Thymus (tissue), 11 donors: ENCODE measurements at regions not wholly inside any gene's neighbourhood (a gene's known extent, or its start where the extent isn't known, plus 50 kb on each side); places are given as distances from the start of the nearest gene placed in this dataset.
"Not testable (repeated sequence)": the region's sequence is repeated elsewhere in the genome, so short reads cannot be mapped to it uniquely, and the experiment has no call there.

Experiments used
- DNase-seq, 9 donors: peaks; one replicate each; pipeline ENCODE4 v3.0.0-alpha.2; 2013; ENCODE audit warnings: low spot score in 9 of 9, low read depth in 6 of 9, missing footprints in 1 of 9
- H3K27ac ChIP-seq, 2 donors: one replicate each; pipeline ENCODE4 v1.5.1; 2013; ENCODE audit warnings: control low read depth in 1 of 2, low read depth in 1 of 2, low read length in 1 of 2, mild to moderate bottlenecking in 1 of 2, moderate library complexity in 1 of 2
- H3K27me3 ChIP-seq, 2 donors: one replicate each; pipeline ENCODE4 v1.5.1; 2013; ENCODE audit warnings: low read length in 1 of 2; ENCODE audit not compliant: control insufficient read depth in 2 of 2, insufficient read depth in 1 of 2
- H3K36me3 ChIP-seq, 2 donors: one replicate each; pipeline ENCODE4 v1.5.1; 2013; ENCODE audit warnings: low read length in 1 of 2, mild to moderate bottlenecking in 1 of 2, moderate library complexity in 1 of 2; ENCODE audit not compliant: control insufficient read depth in 2 of 2, insufficient read depth in 2 of 2
- H3K4me1 ChIP-seq, 2 donors: one replicate each; pipeline ENCODE4 v1.5.1; 2013; ENCODE audit warnings: low read length in 2 of 2; ENCODE audit not compliant: control insufficient read depth in 2 of 2, insufficient read depth in 2 of 2
- H3K4me3 ChIP-seq, 2 donors: one replicate each; pipeline ENCODE4 v1.5.1; 2013; ENCODE audit warnings: low read length in 2 of 2, control low read depth in 1 of 2, mild to moderate bottlenecking in 1 of 2
- H3K9me3 ChIP-seq, 2 donors: one replicate each; pipeline ENCODE4 v1.5.1; 2013; ENCODE audit warnings: low read length in 1 of 2, mild to moderate bottlenecking in 1 of 2; ENCODE audit not compliant: control insufficient read depth in 2 of 2, insufficient read depth in 1 of 2
- WGBS: extraction: QIAGEN DNeasy Blood & Tissue Kit; methylation state at CpG from one replicate; pipeline ENCODE4 v1.1.7; 2013; 5-methylcytosine and 5-hydroxymethylcytosine counted together
- donor health status: healthy.

DNA sequence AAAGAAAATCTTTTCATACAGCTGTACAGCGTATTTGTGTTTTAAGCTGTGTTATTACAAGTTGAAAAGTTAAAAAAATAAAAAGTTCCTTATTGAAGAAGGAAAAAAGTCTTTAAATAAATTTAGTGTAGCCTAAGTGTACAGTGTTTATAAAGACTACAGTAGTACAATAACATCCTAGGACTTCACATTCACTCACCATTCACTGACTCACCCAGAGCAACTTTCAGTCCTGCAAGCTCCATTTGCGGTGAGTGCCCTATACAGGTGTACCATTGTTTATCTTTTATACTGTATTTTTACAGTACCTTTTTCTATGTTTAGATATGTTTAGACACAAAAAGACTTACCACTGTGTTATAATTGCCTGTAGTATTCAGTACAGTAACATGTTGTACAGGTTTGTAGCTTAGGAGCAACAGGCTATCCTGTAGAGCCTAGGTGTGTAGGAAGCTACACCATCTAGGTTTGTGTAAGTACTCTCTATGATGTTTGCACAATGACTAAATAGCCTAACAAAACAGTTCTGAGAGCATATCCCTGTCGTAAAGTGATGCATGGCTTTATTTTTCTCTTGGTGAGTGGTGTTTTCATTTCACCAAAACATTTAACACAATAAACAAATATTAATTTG, 275.2 kb downstream of the DACT1 start:
- Histone ChIP-seq H3K4me3 (no peak overlapping the region), H3K36me3 (no peaks in the 10 kb centered on the region), H3K27me3 (no peaks in the 10 kb centered on the region), H3K27ac (no peak overlapping the region), H3K4me1 (no peaks in the 10 kb centered on the region), H3K9me3 (no peaks in the 10 kb centered on the region)
- no peak for DNase-seq
- WGBS: 96% methylated on average over 3 of the region's 3 CpGs

DNA sequence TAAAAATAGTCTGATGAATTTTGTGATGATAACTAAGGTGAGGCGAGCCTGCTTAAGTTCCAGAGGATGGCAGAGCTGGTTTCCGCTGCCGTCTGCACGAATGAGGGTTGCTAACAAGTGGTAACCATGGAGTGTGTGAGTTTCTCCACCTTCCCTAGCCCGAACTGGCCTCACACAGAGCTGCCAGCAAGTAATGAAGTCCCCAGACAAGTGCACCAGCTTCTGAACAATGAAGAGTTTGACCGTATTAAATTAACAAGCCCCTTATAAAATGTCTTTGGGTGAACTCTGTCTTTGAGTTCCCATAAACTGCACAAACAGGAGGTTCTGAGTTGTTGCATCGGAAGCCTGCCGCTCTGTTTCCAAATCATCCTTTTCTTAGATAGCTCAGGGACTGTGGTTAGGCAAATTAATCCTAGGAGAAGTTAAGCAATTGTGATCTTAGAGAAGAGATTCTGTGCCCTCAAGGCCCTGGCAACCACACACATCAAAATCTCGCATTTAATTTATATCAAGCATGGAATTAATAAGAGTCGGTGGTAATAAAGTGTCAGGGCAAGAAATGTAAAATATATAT, 274.1 kb upstream of the DAAM1 start:
- 93% methylated on average over 10 of the region's 10 CpGs for WGBS
- DNase-seq: no peak
- H3K36me3 ChIP-seq: no peaks in the 10 kb centered on the region
- H3K27ac ChIP-seq: no peak overlapping the region
- no peaks in the 10 kb centered on the region for H3K4me1 ChIP-seq
- no peak overlapping the region for H3K4me3 ChIP-seq
- H3K27me3 ChIP-seq: no peaks in the 10 kb centered on the region
- no peaks in the 10 kb centered on the region for H3K9me3 ChIP-seq

DNA sequence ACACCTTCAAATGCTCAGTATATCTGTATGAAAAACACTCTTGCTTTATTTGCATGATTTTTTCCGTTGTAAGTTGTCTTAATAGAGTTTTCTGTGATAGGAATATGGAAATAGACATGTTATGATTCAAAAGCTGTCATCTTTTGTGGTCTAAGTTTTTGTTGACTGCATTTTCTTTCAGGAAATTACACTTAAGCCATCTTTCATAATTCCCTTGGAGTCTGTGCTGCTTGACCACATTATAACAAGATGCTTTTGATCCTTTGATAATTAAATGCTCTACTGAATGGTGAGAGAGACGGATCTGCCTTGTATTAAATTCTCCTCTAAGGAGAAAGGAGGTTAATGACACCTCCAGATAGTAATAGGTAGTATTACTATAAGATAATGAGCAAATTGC, 272.8 kb upstream of the DAAM1 start:
- H3K27ac ChIP-seq: no peak overlapping the region
- no peaks in the 10 kb centered on the region for H3K27me3 ChIP-seq
- no peak for DNase-seq
- H3K9me3 ChIP-seq: no peaks in the 10 kb centered on the region
- H3K4me3 ChIP-seq: no peak overlapping the region
- H3K36me3 ChIP-seq: no peaks in the 10 kb centered on the region
- 92% methylated on average over 2 of the region's 2 CpGs for WGBS
- no peaks in the 10 kb centered on the region for H3K4me1 ChIP-seq

- H3K27me3 ChIP-seq: no peaks in the 10 kb centered on the region
- no peak overlapping the region for H3K27ac ChIP-seq
- 97% methylated on average over 6 of the region's 6 CpGs for WGBS
- no peak for DNase-seq
- no peak overlapping the region for H3K4me3 ChIP-seq
- H3K9me3 ChIP-seq: no peaks in the 10 kb centered on the region
- no peaks in the 10 kb centered on the region for H3K36me3 ChIP-seq
- no peaks in the 10 kb centered on the region for H3K4me1 ChIP-seq
Observed at GRCh38 chr14:58918066-58918738, 270.3 kb upstream of the DAAM1 start.

GRCh38 chr14:58919217-58919616, 269.2 kb upstream of the DAAM1 start:
- no peaks in the 10 kb centered on the region for H3K9me3 ChIP-seq
- H3K36me3 ChIP-seq: no peaks in the 10 kb centered on the region
- no peaks in the 10 kb centered on the region for H3K27me3 ChIP-seq
- WGBS: 96% methylated on average over 6 of the region's 6 CpGs
- H3K4me3 ChIP-seq: no peak overlapping the region
- DNase-seq: no peak
- no peak overlapping the region for H3K27ac ChIP-seq
- no peaks in the 10 kb centered on the region for H3K4me1 ChIP-seq

- Histone ChIP-seq H3K27ac (no peak overlapping the region), H3K27me3 (no peaks in the 10 kb centered on the region), H3K9me3 (no peaks in the 10 kb centered on the region), H3K4me1 (no peaks in the 10 kb centered on the region), H3K36me3 (no peaks in the 10 kb centered on the region), H3K4me3 (no peak overlapping the region)
- WGBS: 92% methylated on average over 3 of the region's 3 CpGs
- no peak for DNase-seq
Observed at GRCh38 chr14:58920230-58920629, 268.2 kb upstream of the DAAM1 start.

- H3K4me1 ChIP-seq, H3K9me3 ChIP-seq, H3K4me3 ChIP-seq, H3K27me3 ChIP-seq, H3K36me3 ChIP-seq, DNase-seq, H3K27ac ChIP-seq: not testable (repeated sequence)
- WGBS: 86% methylated on average over 3 of the region's 3 CpGs
Observed at GRCh38 chr14:58922201-58922940, 266.1 kb upstream of the DAAM1 start.

DNA sequence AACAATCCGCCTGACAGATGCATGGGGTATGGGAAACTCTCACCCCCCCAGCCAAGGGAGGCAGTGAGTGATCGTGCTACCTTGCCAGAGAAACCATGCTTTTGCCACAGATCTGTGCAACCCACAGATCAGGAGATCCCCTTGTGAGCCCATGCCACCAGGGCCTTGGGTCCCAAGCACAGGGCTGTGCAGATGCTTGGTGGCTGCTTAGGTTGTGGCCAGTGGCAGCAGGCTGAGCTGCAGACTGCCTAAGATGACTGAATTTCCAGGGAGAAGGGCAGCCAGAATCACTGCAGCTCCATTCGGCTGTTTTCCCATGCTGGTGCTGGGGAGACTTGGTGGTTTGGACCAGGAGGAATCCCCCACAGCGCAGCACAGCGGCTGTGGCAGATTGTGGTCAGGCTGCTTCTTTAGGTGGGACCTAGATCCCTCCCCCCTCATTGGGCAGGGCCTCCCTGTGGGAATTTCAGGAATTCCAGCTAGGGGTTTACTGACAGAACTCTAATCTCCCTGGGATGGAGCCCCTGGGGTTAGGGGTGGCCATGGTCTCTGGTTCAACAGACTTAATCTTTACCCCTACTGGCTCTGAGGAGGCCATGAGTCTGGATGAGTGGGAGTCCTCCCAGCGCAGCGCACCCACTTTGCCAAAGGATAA, 264.6 kb upstream of the DAAM1 start:
- H3K9me3 ChIP-seq: no peaks in the 10 kb centered on the region
- H3K4me3 ChIP-seq: no peak overlapping the region
- no peaks in the 10 kb centered on the region for H3K36me3 ChIP-seq
- H3K27ac ChIP-seq: no peak overlapping the region
- 90% methylated on average over 7 of the region's 7 CpGs for WGBS
- DNase-seq: no peak
- H3K27me3 ChIP-seq: no peaks in the 10 kb centered on the region
- no peaks in the 10 kb centered on the region for H3K4me1 ChIP-seq

- no peak for DNase-seq
- WGBS: 92% methylated on average over 2 of the region's 2 CpGs
Observed at GRCh38 chr14:58941629-58942028, 246.8 kb upstream of the DAAM1 start.

More at GRCh38 chr14:58941629-58942028, 246.8 kb upstream of the DAAM1 start:
- Histone ChIP-seq H3K4me1 (no peaks in the 10 kb centered on the region), H3K27ac (no peak overlapping the region), H3K36me3 (no peaks in the 10 kb centered on the region), H3K9me3 (no peaks in the 10 kb centered on the region), H3K4me3 (no peak overlapping the region), H3K27me3 (no peaks in the 10 kb centered on the region)
